ENCODE measurements at regions not wholly inside any gene's neighbourhood (a gene's known extent, or its start where the extent isn't known, plus 50 kb on each side); places are given as distances from the start of the nearest gene placed in this dataset.

GRCh38 chr14:82963756-82964155, 1430.1 kb upstream of the SEL1L start:
- TF ChIP-seq CTCF (IDR thresholded peaks at IDR 0.05; ENCODE audit: low read length) (no peak), EZH2 (IDR thresholded peaks at IDR 0.05; ENCODE audit: borderline replicate concordance, low read length) (no peak)
